WTC11 (cell line): ENCODE measurements at regions not wholly inside any gene's neighbourhood (a gene's known extent, or its start where the extent isn't known, plus 50 kb on each side); places are given as distances from the start of the nearest gene placed in this dataset.

ENCODE experiments used
- ATF1 ChIP-seq: sonication (generic); formaldehyde crosslinking; IDR thresholded peaks from 2 replicates; pipeline ENCODE4 v1.8.1; 2023; ENCODE audit warnings: mild to moderate bottlenecking, moderate library complexity, missing genetic modification reagents
- CTCF ChIP-seq: fragments of 200-600 bp; IDR thresholded peaks from 2 replicates; pipeline ENCODE4 v1.8.0; 2022; ENCODE audit warnings: antibody characterized with exemption
- ZNF416 ChIP-seq: fragments of 250-450 bp; sonication (Bioruptor Pico); IDR thresholded peaks from 2 replicates; pipeline ENCODE4 v1.9.0; 2021; ENCODE audit warnings: mild to moderate bottlenecking, inconsistent platforms
- ZNF425 ChIP-seq: fragments of 250-450 bp; sonication (Bioruptor Pico); conservative IDR thresholded peaks from 2 replicates; pipeline ENCODE4 v1.9.0; 2021; ENCODE audit warnings: mild to moderate bottlenecking

- TF ChIP-seq ZNF416 (CRISPR knock-in tag) (no peak), CTCF (no peak), ZNF425 (CRISPR knock-in tag) (no peak), ATF1 (no peak)
These were observed 109.6 kb downstream of the APOB start for GRCh38 chr2:20934236-20934635.
